ENCODE measurements at regions not wholly inside any gene's neighbourhood (a gene's known extent, or its start where the extent isn't known, plus 50 kb on each side); places are given as distances from the start of the nearest gene placed in this dataset.

DNA sequence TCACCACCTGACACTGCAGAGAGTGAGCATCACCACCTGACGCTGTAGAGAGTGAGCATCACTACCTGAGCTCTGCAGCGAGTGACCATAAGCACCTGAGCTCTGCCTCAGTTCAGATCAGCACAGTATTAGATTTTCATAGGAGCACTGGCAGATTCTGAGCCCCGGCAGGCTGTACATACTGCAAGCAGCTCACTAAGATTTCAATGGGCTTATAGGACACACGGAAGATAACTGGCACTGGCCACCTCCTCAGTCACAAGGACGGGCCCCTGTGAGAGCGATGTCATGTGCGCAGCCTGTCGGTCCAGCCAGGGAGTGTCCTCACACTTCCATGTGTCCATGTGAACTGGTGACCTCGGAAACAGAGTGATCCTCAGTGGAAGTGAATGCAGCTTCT is 153.5 kb upstream of the IRX2 start:
- Histone ChIP-seq H3K9me3 (no peaks in the 10 kb centered on the region), H3K36me3 (no peaks in the 10 kb centered on the region), H3K4me1 (no peaks in the 10 kb centered on the region), H3K4me3 (no peak overlapping the region), H3K27ac (no peak overlapping the region), H3K27me3 (no peaks in the 10 kb centered on the region)
- DNase-seq, result no peak
- TF ChIP-seq, protein P1, sequence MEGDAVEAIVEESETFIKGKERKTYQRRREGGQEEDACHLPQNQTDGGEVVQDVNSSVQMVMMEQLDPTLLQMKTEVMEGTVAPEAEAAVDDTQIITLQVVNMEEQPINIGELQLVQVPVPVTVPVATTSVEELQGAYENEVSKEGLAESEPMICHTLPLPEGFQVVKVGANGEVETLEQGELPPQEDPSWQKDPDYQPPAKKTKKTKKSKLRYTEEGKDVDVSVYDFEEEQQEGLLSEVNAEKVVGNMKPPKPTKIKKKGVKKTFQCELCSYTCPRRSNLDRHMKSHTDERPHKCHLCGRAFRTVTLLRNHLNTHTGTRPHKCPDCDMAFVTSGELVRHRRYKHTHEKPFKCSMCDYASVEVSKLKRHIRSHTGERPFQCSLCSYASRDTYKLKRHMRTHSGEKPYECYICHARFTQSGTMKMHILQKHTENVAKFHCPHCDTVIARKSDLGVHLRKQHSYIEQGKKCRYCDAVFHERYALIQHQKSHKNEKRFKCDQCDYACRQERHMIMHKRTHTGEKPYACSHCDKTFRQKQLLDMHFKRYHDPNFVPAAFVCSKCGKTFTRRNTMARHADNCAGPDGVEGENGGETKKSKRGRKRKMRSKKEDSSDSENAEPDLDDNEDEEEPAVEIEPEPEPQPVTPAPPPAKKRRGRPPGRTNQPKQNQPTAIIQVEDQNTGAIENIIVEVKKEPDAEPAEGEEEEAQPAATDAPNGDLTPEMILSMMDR (IDR thresholded peaks at IDR 0.05), result no peak
- no peak for TF ChIP-seq POLR2A (IDR thresholded peaks at IDR 0.05)
- intact Hi-C loops (cut with DNase I; ENCODE audit: low total_unique reads), result no loop called here

DNA sequence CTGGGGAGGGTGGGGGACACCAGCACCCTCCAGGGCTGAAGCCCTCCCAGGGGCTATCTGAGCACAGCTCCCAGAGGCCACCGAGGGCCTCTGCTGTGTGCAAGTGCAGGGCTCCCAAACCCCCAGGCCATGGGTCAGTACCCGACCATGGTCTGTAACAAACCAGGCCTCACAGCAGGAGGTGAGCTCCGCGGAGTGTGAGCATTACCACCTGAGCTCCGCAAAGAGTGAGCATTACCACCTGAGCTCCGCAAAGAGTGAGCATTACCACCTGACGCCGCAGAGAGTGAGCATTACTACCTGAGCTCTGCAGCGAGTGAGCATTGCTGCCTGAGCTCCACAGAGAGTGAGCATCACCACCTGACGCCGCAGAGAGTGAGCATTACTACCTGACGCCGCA is 152.9 kb upstream of the IRX2 start:
- H3K36me3 ChIP-seq, result no peaks in the 10 kb centered on the region
- intact Hi-C loops (cut with DNase I; ENCODE audit: low total_unique reads), result no loop called here
- H3K4me1 ChIP-seq, result no peaks in the 10 kb centered on the region
- no peaks in the 10 kb centered on the region for H3K27me3 ChIP-seq
- no peaks in the 10 kb centered on the region for H3K9me3 ChIP-seq
- H3K27ac ChIP-seq, result no peak overlapping the region
- H3K4me3 ChIP-seq, result no peak overlapping the region
- DNase-seq, result no peak
- TF ChIP-seq, protein P1 (IDR thresholded peaks at IDR 0.05), result no peak
- TF ChIP-seq POLR2A (IDR thresholded peaks at IDR 0.05), result no peak

DNA sequence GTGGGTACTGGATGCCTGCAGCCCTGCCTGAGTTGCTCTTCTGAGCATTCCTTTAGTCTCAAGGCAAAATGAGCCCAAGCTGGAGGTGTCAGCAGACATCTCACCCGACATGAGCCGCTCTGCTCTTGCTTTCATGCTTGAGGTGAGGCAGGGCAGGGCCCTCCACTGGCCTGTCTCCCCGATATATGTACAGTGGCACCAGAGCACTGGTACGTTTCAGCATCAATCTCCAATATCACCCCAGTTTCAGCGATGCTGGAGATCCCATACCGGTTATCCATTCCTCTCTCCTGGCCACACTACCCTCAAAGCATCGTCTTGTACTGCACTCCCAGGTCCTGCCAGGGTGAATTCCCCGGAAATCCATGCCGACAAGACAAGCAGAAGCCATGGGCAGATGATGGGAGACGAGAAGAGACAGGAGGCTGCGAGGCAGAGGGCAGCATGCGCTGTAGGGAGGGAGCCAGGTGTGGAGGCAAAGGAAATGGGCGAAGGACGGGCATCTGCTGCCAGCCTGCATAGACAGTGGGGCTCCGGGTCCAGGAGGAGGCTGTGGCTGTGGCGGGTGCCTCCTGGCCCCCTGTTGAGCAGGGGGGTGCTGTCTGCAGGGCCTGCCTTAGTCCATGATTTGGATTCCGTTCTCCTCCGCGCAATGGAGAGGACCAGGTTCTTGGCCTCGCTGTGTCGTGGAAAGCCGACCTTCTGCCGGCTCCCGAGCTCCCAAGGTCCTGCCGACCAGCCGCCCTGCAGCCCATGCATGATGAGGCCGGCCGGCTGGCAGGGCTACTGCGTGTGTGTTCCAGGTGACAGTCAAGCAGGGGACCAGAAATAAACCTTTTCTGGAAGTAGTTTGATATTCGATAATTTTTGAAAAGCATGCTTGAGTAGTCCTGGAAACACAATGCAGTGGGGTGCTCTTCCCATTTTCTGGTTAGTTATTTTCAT is 152.2 kb upstream of the IRX2 start:
- H3K27me3 ChIP-seq, result no peaks in the 10 kb centered on the region
- intact Hi-C loops (cut with DNase I; ENCODE audit: low total_unique reads), result no loop called here
- H3K36me3 ChIP-seq, result no peaks in the 10 kb centered on the region
- H3K4me3 ChIP-seq, result no peak overlapping the region
- TF ChIP-seq, protein P1 (IDR thresholded peaks at IDR 0.05), result no peak
- no peak for TF ChIP-seq POLR2A (IDR thresholded peaks at IDR 0.05)
- H3K4me1 ChIP-seq, result no peaks in the 10 kb centered on the region
- no peaks in the 10 kb centered on the region for H3K9me3 ChIP-seq
- no peak overlapping the region for H3K27ac ChIP-seq
- no peak for DNase-seq

DNA sequence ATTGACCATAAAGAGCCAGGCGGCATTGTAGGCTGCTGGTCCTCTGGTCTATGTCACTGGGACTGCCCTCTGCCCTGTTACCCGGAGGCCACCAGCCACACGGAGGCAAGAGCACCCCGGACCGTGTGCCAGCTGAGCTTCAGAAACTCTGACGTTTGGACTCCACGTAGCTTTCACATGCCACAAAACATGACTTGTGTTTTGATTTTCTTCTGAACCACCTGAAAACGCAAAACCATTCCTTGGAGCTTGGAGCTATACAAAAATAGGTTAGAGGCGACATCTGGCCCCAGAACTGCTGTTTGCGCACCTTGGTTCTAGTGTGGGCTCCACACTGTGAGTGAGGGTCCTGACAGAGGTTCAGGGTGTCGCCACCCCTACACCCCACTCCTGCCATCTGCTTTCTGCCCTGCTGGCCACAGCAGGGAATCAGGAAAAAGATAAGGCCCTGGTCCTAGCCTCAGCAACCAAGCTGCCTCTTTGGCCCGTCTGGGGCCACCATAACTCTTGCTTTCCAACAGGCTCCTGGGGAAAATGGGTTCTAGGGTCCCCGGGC is 151.3 kb upstream of the IRX2 start:
- no peaks in the 10 kb centered on the region for H3K4me1 ChIP-seq
- no peak for DNase-seq
- no peak overlapping the region for H3K27ac ChIP-seq
- TF ChIP-seq POLR2A (IDR thresholded peaks at IDR 0.05), result no peak
- TF ChIP-seq, protein P1 (IDR thresholded peaks at IDR 0.05), result no peak
- no peak overlapping the region for H3K4me3 ChIP-seq
- H3K36me3 ChIP-seq, result no peaks in the 10 kb centered on the region
- no peaks in the 10 kb centered on the region for H3K9me3 ChIP-seq
- intact Hi-C loops (cut with DNase I; ENCODE audit: low total_unique reads), result no loop called here
- no peaks in the 10 kb centered on the region for H3K27me3 ChIP-seq

DNA sequence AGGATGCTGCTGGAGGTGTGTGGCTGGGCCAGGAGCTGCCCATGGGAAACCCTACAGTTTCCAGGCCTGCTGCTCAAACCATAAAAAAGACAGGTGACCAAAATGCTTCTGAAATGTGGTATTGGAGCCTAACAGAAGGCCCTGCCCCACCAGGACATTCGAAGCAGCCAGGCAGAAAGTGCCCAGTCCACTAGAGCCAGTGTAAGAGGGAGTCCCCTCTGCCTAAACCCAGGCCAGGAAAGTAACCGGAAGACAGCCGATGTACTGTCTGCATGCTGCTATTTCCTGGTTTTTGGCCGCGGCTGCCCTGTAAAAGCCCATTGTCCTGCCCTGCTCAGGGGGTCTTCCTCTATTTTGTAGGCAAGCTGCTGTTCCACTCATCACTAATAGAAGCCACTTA is 150.7 kb upstream of the IRX2 start:
- no peak for DNase-seq
- Histone ChIP-seq H3K36me3 (no peaks in the 10 kb centered on the region), H3K9me3 (no peaks in the 10 kb centered on the region), H3K27ac (no peak overlapping the region), H3K4me1 (no peaks in the 10 kb centered on the region), H3K27me3 (no peaks in the 10 kb centered on the region), H3K4me3 (no peak overlapping the region)
- intact Hi-C loops (cut with DNase I; ENCODE audit: low total_unique reads), result no loop called here
- TF ChIP-seq POLR2A (IDR thresholded peaks at IDR 0.05), result no peak
- TF ChIP-seq, protein P1 (IDR thresholded peaks at IDR 0.05), result no peak
